SK-N-SH treated with all-trans-retinoic acid at 6 μM for 48 hours (cell line): ENCODE measurements at regions not wholly inside any gene's neighbourhood (a gene's known extent, or its start where the extent isn't known, plus 50 kb on each side); places are given as distances from the start of the nearest gene placed in this dataset.
"Not testable (repeated sequence)": the region's sequence is repeated elsewhere in the genome, so short reads cannot be mapped to it uniquely, and the experiment has no call there.

ENCODE experiments used
- ATAC-seq: fragments of 200-7000 bp; cut with Tn5 transposase; 3 replicates; pipeline ENCODE4 v1.9.1; 2020; ENCODE audit warnings: mild to moderate bottlenecking, moderate library complexity
- ESRRG ChIP-seq: fragments of 250-450 bp; sonication (Bioruptor Pico); IDR thresholded peaks from 2 replicates; pipeline ENCODE4 v1.6.1; 2021; ENCODE audit warnings: mild to moderate bottlenecking
- OSR1 ChIP-seq: fragments of 250-450 bp; sonication (Bioruptor Pico); IDR thresholded peaks from 2 replicates; pipeline ENCODE4 v1.8.0; 2022; ENCODE audit warnings: moderate library complexity, mild to moderate bottlenecking, inconsistent platforms
- PATZ1 ChIP-seq: fragments of 250-450 bp; sonication (Bioruptor Pico); IDR thresholded peaks from 2 replicates; pipeline ENCODE4 v1.8.0; 2020; ENCODE audit warnings: mild to moderate bottlenecking, moderate library complexity, borderline replicate concordance
- POU6F1 ChIP-seq: fragments of 250-450 bp; sonication (Bioruptor Pico); IDR thresholded peaks from 2 replicates; pipeline ENCODE4 v1.8.0; 2021; ENCODE audit warnings: low read depth, mild to moderate bottlenecking, moderate library complexity, borderline replicate concordance
- PPARA ChIP-seq: fragments of 250-450 bp; sonication (Bioruptor Pico); IDR thresholded peaks from 2 replicates; pipeline ENCODE4 v1.5.0; 2020; ENCODE audit warnings: mild to moderate bottlenecking, borderline replicate concordance
- TOX ChIP-seq: fragments of 250-450 bp; sonication (Bioruptor Pico); IDR thresholded peaks from 2 replicates; pipeline ENCODE4 v1.8.0; 2021; ENCODE audit warnings: mild to moderate bottlenecking, moderate library complexity, borderline replicate concordance
- ZC3H10 ChIP-seq: fragments of 250-450 bp; sonication (Bioruptor Pico); IDR thresholded peaks from 2 replicates; pipeline ENCODE4 v1.5.1; 2021; ENCODE audit warnings: mild to moderate bottlenecking, moderate library complexity
- ZFP30 ChIP-seq: fragments of 450-650 bp; formaldehyde crosslinking; IDR thresholded peaks from 2 replicates; pipeline ENCODE4 v1.5.0; 2022; ENCODE audit warnings: mild to moderate bottlenecking, moderate library complexity
- ZNF565 ChIP-seq: fragments of 450-650 bp; formaldehyde crosslinking; conservative IDR thresholded peaks from 2 replicates; pipeline ENCODE4 v1.5.0; 2020; ENCODE audit warnings: low read depth, mild to moderate bottlenecking, moderate library complexity
- ZNF70 ChIP-seq: fragments of 450-650 bp; formaldehyde crosslinking; IDR thresholded peaks from 2 replicates; pipeline ENCODE4 v1.5.0; 2020; ENCODE audit warnings: mild to moderate bottlenecking, moderate library complexity
- ZNF8 ChIP-seq: fragments of 450-650 bp; formaldehyde crosslinking; IDR thresholded peaks from 2 replicates; pipeline ENCODE4 v1.5.0; 2020; ENCODE audit warnings: mild to moderate bottlenecking, moderate library complexity

GRCh38 chr15:21357056-21357455, 83.2 kb downstream of the POTEB3 start:
- ATAC-seq: not testable (repeated sequence)

- not testable (repeated sequence) for ATAC-seq
Observed at GRCh38 chr15:21355944-21356343, 84.4 kb downstream of the POTEB3 start.

- not testable (repeated sequence) for ATAC-seq
Observed at GRCh38 chr15:21354597-21354996, 85.7 kb downstream of the POTEB3 start.

GRCh38 chr15:21352670-21353318, 87.5 kb downstream of the POTEB3 start:
- ATAC-seq: not testable (repeated sequence)

- ATAC-seq: not testable (repeated sequence)
Observed at GRCh38 chr15:21344960-21345359, 95.3 kb downstream of the POTEB3 start.

GRCh38 chr15:21344500-21344899, 95.8 kb downstream of the POTEB3 start:
- ATAC-seq: not testable (repeated sequence)

GRCh38 chr15:21337028-21337427, 103.3 kb downstream of the POTEB3 start:
- ATAC-seq: not testable (repeated sequence)

GRCh38 chr15:21324720-21325460, 115.4 kb downstream of the POTEB3 start:
- ATAC-seq: peak; percentile 89

GRCh38 chr15:21284353-21284752, 155.9 kb downstream of the POTEB3 start:
- peak; percentile 96 for ATAC-seq

GRCh38 chr15:21283210-21283609, 157.1 kb downstream of the POTEB3 start:
- not testable (repeated sequence) for ATAC-seq

- not testable (repeated sequence) for ATAC-seq
Observed at GRCh38 chr15:21280272-21280671, 160.0 kb downstream of the POTEB3 start.

- peak; percentile 63 for ATAC-seq
Observed at GRCh38 chr15:21272176-21272982, 167.9 kb downstream of the POTEB3 start.

GRCh38 chr15:21271566-21271965, 168.7 kb downstream of the POTEB3 start:
- no peak for ATAC-seq
- TF ChIP-seq ESRRG (no peak), TOX (CRISPR knock-in tag) (no peak), ZC3H10 (CRISPR knock-in tag) (no peak)

GRCh38 chr15:21270474-21270873, 169.8 kb downstream of the POTEB3 start:
- TF ChIP-seq ZNF8 (CRISPR knock-in tag) (no peak), POU6F1 (CRISPR knock-in tag) (no peak), PPARA (CRISPR knock-in tag) (no peak), ZNF70 (CRISPR knock-in tag) (no peak), ZNF565 (CRISPR knock-in tag) (no peak), PATZ1 (CRISPR knock-in tag) (no peak), OSR1 (no peak), ZFP30 (CRISPR knock-in tag) (no peak)
- TF ChIP-seq, all 23 proteins: peak for 0
- ATAC-seq: no peak

- ATAC-seq: not testable (repeated sequence)
Observed at GRCh38 chr15:21269673-21270072, 170.6 kb downstream of the POTEB3 start.
